Small intestine (tissue), 7 donors: ENCODE measurements at regions not wholly inside any gene's neighbourhood (a gene's known extent, or its start where the extent isn't known, plus 50 kb on each side); places are given as distances from the start of the nearest gene placed in this dataset.

Source experiments
- DNase-seq, 2 donors: peaks; one replicate each; pipeline versions ENCODE4 v3.0.0 to v3.0.0-alpha.2; 2013
- FAIRE-seq: peaks from 2 replicates; lab custom pipeline; 2012; peaks lifted over from hg19 to GRCh38; lab: Jason Lieb, UNC
- H3K27ac ChIP-seq, 3 donors: one replicate each; pipeline ENCODE4 v1.5.1; 2013; ENCODE audit warnings: low read length in 2 of 3, mild to moderate bottlenecking in 2 of 3, control low read depth in 1 of 3, inconsistent platforms in 1 of 3, low read depth in 1 of 3, moderate library complexity in 1 of 3
- H3K27me3 ChIP-seq, 3 donors: one replicate each; pipeline ENCODE4 v1.6.1; 2013; ENCODE audit warnings: low read length in 3 of 3, inconsistent platforms in 1 of 3; ENCODE audit not compliant: control insufficient read depth in 3 of 3, insufficient read depth in 3 of 3
- H3K36me3 ChIP-seq, 3 donors: one replicate each; pipeline ENCODE4 v1.6.1; 2013; ENCODE audit warnings: low read length in 3 of 3, inconsistent platforms in 1 of 3, low read depth in 1 of 3, mild to moderate bottlenecking in 1 of 3, moderate library complexity in 1 of 3; ENCODE audit not compliant: control insufficient read depth in 3 of 3, insufficient read depth in 2 of 3
- H3K4me1 ChIP-seq, 3 donors: one replicate each; pipeline ENCODE4 v1.6.1; 2013; ENCODE audit warnings: low read length in 2 of 3, inconsistent platforms in 1 of 3, low read depth in 1 of 3, mild to moderate bottlenecking in 1 of 3, moderate library complexity in 1 of 3; ENCODE audit not compliant: control insufficient read depth in 3 of 3, insufficient read depth in 2 of 3
- H3K4me3 ChIP-seq, 3 donors: one replicate each; pipeline ENCODE4 v1.5.1; 2013; ENCODE audit warnings: low read length in 3 of 3, control low read depth in 1 of 3, inconsistent platforms in 1 of 3, low read depth in 1 of 3, mild to moderate bottlenecking in 1 of 3, moderate library complexity in 1 of 3
- H3K9me3 ChIP-seq, 2 donors: one replicate each; pipeline ENCODE4 v1.6.1; 2013; ENCODE audit warnings: low read depth in 1 of 2, low read length in 1 of 2; ENCODE audit not compliant: control insufficient read depth in 2 of 2, insufficient read depth in 1 of 2
- WGBS, 3 donors: extraction: QIAGEN DNeasy Blood & Tissue Kit; methylation state at CpG; one replicate each; pipeline ENCODE4 v1.1.7; 2013; 5-methylcytosine and 5-hydroxymethylcytosine counted together
- donor health status: healthy with polysubstance abuse.
- donor health status: control.
- donor health status: control.
- donor health status: Bipolar disorder and iron deficiency.
- donor health status: healthy.

DNA sequence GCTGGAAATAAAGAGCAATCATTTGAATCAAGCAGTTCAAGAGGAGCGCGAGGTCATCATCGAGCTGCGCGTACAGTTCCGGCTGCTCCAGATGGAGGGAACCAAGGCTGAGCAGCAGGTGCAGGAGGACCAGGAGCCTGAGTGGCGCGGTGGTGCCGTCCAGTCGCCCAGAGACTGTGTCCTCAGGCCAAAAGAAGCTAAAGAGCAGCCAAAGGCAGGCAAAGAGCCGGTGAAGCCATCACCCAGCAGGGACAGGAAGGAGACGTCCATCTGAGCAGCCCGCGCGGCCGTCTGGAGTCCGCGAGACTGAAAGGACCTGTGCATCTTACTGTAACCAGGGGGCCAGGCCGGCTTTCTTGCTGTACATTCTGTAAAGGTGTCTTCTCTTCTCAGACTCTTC lies 277.2 kb upstream of the TTC14 start:
- DNase-seq (no peak), FAIRE-seq (no peak)
- 92 to 95% (median 93%) methylated on average over 19 of the region's 19 CpGs for WGBS, 3 donors

DNA sequence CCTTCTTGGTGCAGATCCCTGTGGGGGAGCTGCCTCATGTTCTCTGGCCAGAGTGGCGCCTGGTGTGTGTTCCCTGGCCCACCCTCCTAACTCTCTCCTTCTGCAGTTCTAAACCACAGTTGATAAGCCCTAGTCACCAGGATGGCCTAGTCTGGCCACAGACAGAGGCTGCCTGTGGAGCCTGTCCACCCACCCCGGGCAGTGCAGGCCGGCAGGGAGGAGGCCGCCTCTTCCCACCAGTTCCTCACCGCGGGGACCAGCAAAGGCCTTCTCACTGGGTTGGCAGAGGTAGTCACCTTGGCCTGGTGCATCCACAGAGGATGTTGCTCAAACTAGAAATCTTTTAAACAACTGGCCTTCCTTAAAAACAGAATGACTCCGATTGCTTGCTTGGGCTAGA lies 276.4 kb upstream of the TTC14 start:
- no peak overlapping the region for H3K27ac ChIP-seq
- H3K4me1 ChIP-seq: no peaks in the 10 kb centered on the region
- 90 to 93% (median 90%) methylated on average over 7 of the region's 7 CpGs for WGBS, 3 donors
- no peaks in the 10 kb centered on the region for H3K9me3 ChIP-seq
- H3K4me3 ChIP-seq: no peak overlapping the region
- H3K36me3 ChIP-seq: no peaks in the 10 kb centered on the region
- H3K27me3 ChIP-seq: no peaks in the 10 kb centered on the region
- FAIRE-seq (no peak), DNase-seq (no peak)

More for the DNA sequence above, 277.2 kb upstream of the TTC14 start:
- H3K27ac ChIP-seq: no peak overlapping the region
- no peaks in the 10 kb centered on the region for H3K36me3 ChIP-seq
- H3K9me3 ChIP-seq: no peaks in the 10 kb centered on the region
- no peaks in the 10 kb centered on the region for H3K27me3 ChIP-seq
- H3K4me3 ChIP-seq: no peak overlapping the region
- no peaks in the 10 kb centered on the region for H3K4me1 ChIP-seq

DNA sequence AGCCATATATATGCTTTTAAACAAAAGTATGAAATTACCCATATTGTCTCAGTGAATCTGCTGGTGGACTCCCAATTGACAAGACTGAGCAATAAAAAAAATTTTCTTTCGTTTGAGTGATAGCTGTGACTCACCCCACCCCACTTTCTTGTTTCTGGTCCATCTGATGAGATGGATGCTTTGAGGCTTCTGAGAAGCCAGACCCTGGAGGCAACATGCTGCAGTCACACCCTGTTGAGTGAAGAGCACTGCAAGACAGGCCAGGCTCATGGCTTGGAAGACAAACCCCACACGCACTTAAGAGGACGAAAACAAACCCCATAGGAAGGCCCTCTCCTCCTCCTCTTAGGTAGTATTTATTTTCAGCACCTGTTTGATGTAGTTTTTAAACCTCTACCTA lies 276.0 kb upstream of the TTC14 start:
- Histone ChIP-seq H3K4me3 (no peak overlapping the region), H3K27ac (no peak overlapping the region), H3K9me3 (no peaks in the 10 kb centered on the region), H3K27me3 (no peaks in the 10 kb centered on the region), H3K36me3 (no peaks in the 10 kb centered on the region), H3K4me1 (no peaks in the 10 kb centered on the region)
- 69 to 78% (median 72%) methylated on average over 3 of the region's 3 CpGs for WGBS, 3 donors
- DNase-seq (no peak), FAIRE-seq (no peak)

DNA sequence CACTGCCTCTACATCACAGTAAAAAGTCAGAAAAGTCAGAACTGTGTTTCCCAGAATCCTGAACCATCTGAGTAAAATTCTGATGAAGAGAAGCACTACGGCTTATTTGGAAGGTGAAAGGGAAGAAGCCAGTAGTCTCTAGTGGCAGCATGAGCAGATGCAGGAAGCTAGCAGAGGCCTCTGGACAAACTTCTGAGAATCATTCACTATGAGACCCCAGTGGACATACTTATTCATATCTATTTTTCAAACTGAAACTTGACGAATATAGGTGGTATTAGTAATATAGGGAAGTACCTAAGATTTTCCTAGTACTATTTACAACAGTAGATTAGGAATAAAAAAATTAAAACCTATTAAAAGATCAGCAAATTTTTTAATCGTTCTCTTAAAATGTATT lies 272.8 kb upstream of the TTC14 start:
- WGBS, 3 donors: 62 to 69% (median 62%) methylated on average over 3 of the region's 3 CpGs
- Histone ChIP-seq H3K4me3 (no peak overlapping the region), H3K27ac (no peak overlapping the region), H3K36me3 (no peaks in the 10 kb centered on the region), H3K9me3 (no peaks in the 10 kb centered on the region), H3K4me1 (no peaks in the 10 kb centered on the region), H3K27me3 (no peaks in the 10 kb centered on the region)
- FAIRE-seq (no peak), DNase-seq (no peak)

DNA sequence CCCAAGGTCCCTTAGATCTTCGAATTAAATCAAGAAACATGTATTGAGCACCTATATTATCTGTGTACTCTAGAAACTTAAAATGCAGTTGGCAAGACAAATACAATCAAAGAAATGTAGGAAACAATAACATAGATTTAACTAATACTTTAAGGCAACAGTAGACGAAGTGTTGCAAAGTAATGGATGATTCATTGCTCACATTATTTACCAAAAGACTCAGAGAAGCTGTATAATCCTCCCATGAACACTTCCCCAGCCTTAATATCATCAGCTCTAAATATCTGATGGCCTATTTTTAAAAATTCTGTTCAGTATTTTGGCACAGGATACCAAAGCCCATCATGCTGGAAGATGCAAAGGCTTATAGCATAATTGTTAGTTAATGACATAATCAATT lies 272.1 kb upstream of the TTC14 start:
- no peaks in the 10 kb centered on the region for H3K36me3 ChIP-seq
- no peaks in the 10 kb centered on the region for H3K4me1 ChIP-seq
- H3K9me3 ChIP-seq: no peaks in the 10 kb centered on the region
- no peak overlapping the region for H3K27ac ChIP-seq
- no peaks in the 10 kb centered on the region for H3K27me3 ChIP-seq
- WGBS, 3 donors: 51 to 64% (median 56%) methylated on average over 2 of the region's 2 CpGs
- FAIRE-seq (no peak), DNase-seq (no peak)
- no peak overlapping the region for H3K4me3 ChIP-seq

DNA sequence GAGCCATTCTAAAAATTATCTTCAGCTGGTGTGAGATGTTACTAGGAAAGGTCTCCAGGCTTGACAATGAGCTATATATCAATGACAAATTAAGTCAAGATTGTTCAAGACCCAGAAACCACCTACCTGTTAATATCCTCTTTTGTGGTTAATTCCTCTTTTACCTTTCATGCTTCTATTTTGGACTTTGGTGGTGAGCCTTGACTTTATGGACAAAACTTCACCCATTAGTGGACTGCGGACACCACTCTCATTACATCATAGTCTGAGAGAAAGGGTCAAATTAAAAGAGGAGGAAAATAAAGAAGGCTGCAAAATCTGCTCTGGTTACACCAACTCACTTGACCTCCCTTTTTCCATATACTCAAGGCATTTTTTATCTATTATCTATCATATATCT lies 271.5 kb upstream of the TTC14 start:
- Histone ChIP-seq H3K36me3 (no peaks in the 10 kb centered on the region), H3K4me3 (no peak overlapping the region), H3K27ac (no peak overlapping the region), H3K4me1 (no peaks in the 10 kb centered on the region), H3K27me3 (no peaks in the 10 kb centered on the region), H3K9me3 (no peaks in the 10 kb centered on the region)
- 95 to 100% (median 100%) methylated on average over 1 of the region's 1 CpG for WGBS, 3 donors
- DNase-seq (no peak), FAIRE-seq (no peak)

DNA sequence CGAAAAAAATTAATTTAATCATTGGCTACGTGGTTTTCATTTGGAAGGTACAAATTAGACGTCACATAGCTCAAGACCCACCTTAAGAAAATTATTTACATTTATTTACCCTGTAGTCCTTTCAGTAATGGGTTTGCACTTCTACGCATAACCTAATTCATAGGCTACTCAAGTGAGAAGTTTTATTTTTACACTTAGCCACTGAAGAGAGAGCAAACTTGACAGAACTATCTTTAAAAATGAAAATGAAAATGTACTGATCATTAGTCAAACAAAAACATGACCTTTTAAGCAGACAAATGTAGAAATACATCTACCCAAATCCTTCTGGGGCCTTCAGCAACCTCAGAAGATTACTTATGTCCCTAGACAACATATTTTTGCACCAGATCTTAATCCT lies 269.4 kb upstream of the TTC14 start:
- H3K27ac ChIP-seq: no peak overlapping the region
- FAIRE-seq: no peak
- no peak overlapping the region for H3K4me3 ChIP-seq
- no peaks in the 10 kb centered on the region for H3K4me1 ChIP-seq
- no peaks in the 10 kb centered on the region for H3K27me3 ChIP-seq
- H3K36me3 ChIP-seq: no peaks in the 10 kb centered on the region
- WGBS, 3 donors: 60 to 81% (median 73%) methylated on average over 4 of the region's 4 CpGs
- H3K9me3 ChIP-seq: no peaks in the 10 kb centered on the region
- no peak for DNase-seq

DNA sequence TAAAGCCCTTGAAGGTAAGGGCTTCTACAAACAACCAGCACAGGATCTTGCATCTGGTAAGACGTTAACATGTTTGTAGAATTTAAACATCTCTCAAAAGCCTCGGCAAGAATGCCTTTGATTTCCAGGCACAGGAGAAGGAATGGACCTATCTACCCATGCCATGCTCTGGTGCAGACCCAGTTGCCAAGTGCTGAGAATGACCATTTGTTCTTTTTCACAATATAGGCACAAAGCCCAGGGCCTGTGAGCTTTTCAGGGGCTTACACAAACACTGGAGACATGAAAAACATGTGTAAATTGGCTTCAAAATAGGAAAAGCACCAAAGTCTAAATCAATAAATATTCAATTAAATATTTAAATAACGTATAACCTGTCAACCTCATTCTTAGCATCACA lies 266.9 kb upstream of the TTC14 start:
- no peak for FAIRE-seq
- H3K4me3 ChIP-seq: no peak overlapping the region

DNA sequence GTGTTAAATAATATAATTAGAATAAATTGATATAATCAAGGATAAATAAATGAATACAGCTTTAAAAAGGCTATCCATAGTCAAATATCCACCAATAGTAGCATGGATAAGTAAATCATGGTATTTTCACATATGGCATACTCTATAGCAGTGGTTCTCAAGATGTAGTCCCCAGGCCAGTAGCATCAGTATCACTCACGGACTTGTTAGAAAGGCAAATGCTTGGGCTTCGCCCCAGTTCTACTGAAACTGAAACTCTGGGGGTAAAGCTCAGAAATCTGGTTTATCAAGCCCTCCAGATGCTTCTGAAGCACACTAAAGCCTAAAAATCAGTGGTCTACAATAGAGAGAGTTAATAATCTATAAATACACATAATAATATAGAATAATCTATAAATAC lies 261.6 kb upstream of the TTC14 start:
- Histone ChIP-seq H3K27me3 (no peaks in the 10 kb centered on the region), H3K4me3 (no peak overlapping the region), H3K9me3 (no peaks in the 10 kb centered on the region), H3K27ac (no peak overlapping the region), H3K4me1 (no peaks in the 10 kb centered on the region), H3K36me3 (no peaks in the 10 kb centered on the region)
- WGBS, 3 donors: 84 to 87% (median 84%) methylated on average over 2 of the region's 2 CpGs
- DNase-seq: no peak
- FAIRE-seq: no peak

More for the DNA sequence above, 266.9 kb upstream of the TTC14 start:
- Histone ChIP-seq H3K4me1 (no peaks in the 10 kb centered on the region), H3K27me3 (no peaks in the 10 kb centered on the region), H3K36me3 (no peaks in the 10 kb centered on the region), H3K9me3 (no peaks in the 10 kb centered on the region), H3K27ac (no peak overlapping the region)
- DNase-seq: no peak
- 52 to 62% (median 59%) methylated on average over 3 of the region's 3 CpGs for WGBS, 3 donors
